ENCODE measurements at regions not wholly inside any gene's neighbourhood (a gene's known extent, or its start where the extent isn't known, plus 50 kb on each side); places are given as distances from the start of the nearest gene placed in this dataset.

GRCh38 chr3:87041191-87041590 is 50.2 kb upstream of the VGLL3 start:
- no peak for DNase-seq

All from right forelimb (tissue), 1 donor.